ENCODE measurements at regions not wholly inside any gene's neighbourhood (a gene's known extent, or its start where the extent isn't known, plus 50 kb on each side); places are given as distances from the start of the nearest gene placed in this dataset.

GRCh38 chr3:106227068-106227467 lies 358.3 kb upstream of the CBLB start (continued):
- TF ChIP-seq TSHZ2 (CRISPR knock-in tag; IDR thresholded peaks at IDR 0.05) (no peak), ZNF565 (CRISPR knock-in tag; conservative IDR thresholded peaks at IDR 0.05; ENCODE audit: low read depth) (no peak), TOX (CRISPR knock-in tag; IDR thresholded peaks at IDR 0.05; ENCODE audit: borderline replicate concordance) (no peak), PATZ1 (CRISPR knock-in tag; IDR thresholded peaks at IDR 0.05; ENCODE audit: borderline replicate concordance) (no peak), TCF4 (CRISPR knock-in tag; IDR thresholded peaks at IDR 0.05; ENCODE audit: borderline replicate concordance) (no peak), RARB (CRISPR knock-in tag; IDR thresholded peaks at IDR 0.05) (no peak), ARNTL (CRISPR knock-in tag; IDR thresholded peaks at IDR 0.05; ENCODE audit: borderline replicate concordance, low read depth) (no peak)

- TF ChIP-seq ZFP3 (CRISPR knock-in tag; IDR thresholded peaks at IDR 0.05) (no peak), ZNF70 (CRISPR knock-in tag; IDR thresholded peaks at IDR 0.05) (no peak), TSHZ2 (CRISPR knock-in tag; IDR thresholded peaks at IDR 0.05) (no peak), ZNF8 (CRISPR knock-in tag; IDR thresholded peaks at IDR 0.05) (no peak), ISL1 (CRISPR knock-in tag; IDR thresholded peaks at IDR 0.05) (no peak), ESRRG (CRISPR knock-in tag; IDR thresholded peaks at IDR 0.05) (no peak), ZC3H10 (CRISPR knock-in tag; IDR thresholded peaks at IDR 0.05) (no peak), PPARA (CRISPR knock-in tag; IDR thresholded peaks at IDR 0.05; ENCODE audit: borderline replicate concordance) (no peak), POU6F1 (CRISPR knock-in tag; IDR thresholded peaks at IDR 0.05; ENCODE audit: borderline replicate concordance, low read depth) (no peak), GLIS3 (CRISPR knock-in tag; IDR thresholded peaks at IDR 0.05) (no peak)
- no peak for ATAC-seq
Measured at GRCh38 chr3:106228271-106228670, 359.5 kb upstream of the CBLB start.

- ATAC-seq: no peak
- TF ChIP-seq OSR1 (CRISPR knock-in tag; IDR thresholded peaks at IDR 0.05) (no peak), POU6F1 (CRISPR knock-in tag; IDR thresholded peaks at IDR 0.05; ENCODE audit: borderline replicate concordance, low read depth) (no peak), ESRRG (CRISPR knock-in tag; IDR thresholded peaks at IDR 0.05) (no peak), ZNF70 (CRISPR knock-in tag; IDR thresholded peaks at IDR 0.05) (no peak), ZFP30 (CRISPR knock-in tag; IDR thresholded peaks at IDR 0.05) (no peak), TCF4 (CRISPR knock-in tag; IDR thresholded peaks at IDR 0.05; ENCODE audit: borderline replicate concordance) (no peak), ISL1 (CRISPR knock-in tag; IDR thresholded peaks at IDR 0.05) (no peak), BACH2 (CRISPR knock-in tag; IDR thresholded peaks at IDR 0.05; ENCODE audit: borderline replicate concordance) (no peak), SNAI2 (CRISPR knock-in tag; IDR thresholded peaks at IDR 0.05) (no peak), ARNTL (CRISPR knock-in tag; IDR thresholded peaks at IDR 0.05; ENCODE audit: borderline replicate concordance, low read depth) (no peak), TOX (CRISPR knock-in tag; IDR thresholded peaks at IDR 0.05; ENCODE audit: borderline replicate concordance) (no peak), ZNF565 (CRISPR knock-in tag; conservative IDR thresholded peaks at IDR 0.05; ENCODE audit: low read depth) (no peak), TSHZ2 (CRISPR knock-in tag; IDR thresholded peaks at IDR 0.05) (no peak), PPARA (CRISPR knock-in tag; IDR thresholded peaks at IDR 0.05; ENCODE audit: borderline replicate concordance) (no peak)
Measured at GRCh38 chr3:106229495-106230278, 360.9 kb upstream of the CBLB start.

Measured in SK-N-SH treated with all-trans-retinoic acid at 6 μM for 48 hours (cell line).